Suprapubic skin (tissue), 4 donors: ENCODE measurements at regions not wholly inside any gene's neighbourhood (a gene's known extent, or its start where the extent isn't known, plus 50 kb on each side); places are given as distances from the start of the nearest gene placed in this dataset.
"Not testable (repeated sequence)": the region's sequence is repeated elsewhere in the genome, so short reads cannot be mapped to it uniquely, and the experiment has no call there.

ENCODE experiments used
- DNase-seq, 2 donors: peaks; one replicate each; pipeline ENCODE4 v3.0.0-alpha.2; 2019; ENCODE audit warnings: low spot score in 2 of 2
- H3K27ac ChIP-seq: fragments of 200-600 bp; sonication (generic); one replicate; pipeline ENCODE4 v1.5.1; 2019
- H3K27me3 ChIP-seq: fragments of 200-600 bp; sonication (generic); one replicate; pipeline ENCODE4 v1.5.1; 2019
- H3K36me3 ChIP-seq: fragments of 200-600 bp; sonication (generic); one replicate; pipeline ENCODE4 v1.5.1; 2019
- H3K4me1 ChIP-seq: fragments of 200-600 bp; sonication (generic); one replicate; pipeline ENCODE4 v1.5.1; 2019
- H3K4me3 ChIP-seq: fragments of 200-600 bp; sonication (generic); one replicate; pipeline ENCODE4 v1.5.1; 2019; ENCODE audit warnings: mild to moderate bottlenecking
- H3K9me3 ChIP-seq: fragments of 200-600 bp; sonication (generic); one replicate; pipeline ENCODE4 v1.5.1; 2019
- EP300 ChIP-seq: sonication (generic); formaldehyde crosslinking; IDR thresholded peaks from one replicate; pipeline ENCODE4 v1.6.1; 2017; ENCODE audit warnings: antibody characterized with exemption
- POLR2A ChIP-seq, 2 donors: fragments of 450-650 bp; IDR thresholded peaks; one replicate each; pipeline ENCODE4 v1.6.1; 2017; ENCODE audit warnings: antibody characterized with exemption in 2 of 2, mild to moderate bottlenecking in 2 of 2, moderate library complexity in 2 of 2
- POLR2AphosphoS5 ChIP-seq, 3 donors: sonication (generic); formaldehyde crosslinking; IDR thresholded peaks; one replicate each; pipeline ENCODE4 v1.6.1; 2017; ENCODE audit warnings: antibody characterized with exemption in 3 of 3
- WGBS: methylation state at CpG from one replicate; pipeline ENCODE4 v1.1.5; 2018; 5-methylcytosine and 5-hydroxymethylcytosine counted together
- TF ChIP-seq, protein P1 (sequence below), 2 donors: fragments of 200-600 bp in 1 of 2; fragments of 450-650 bp in 1 of 2; sonication (generic) in 1 of 2; IDR thresholded peaks; one replicate each; pipeline ENCODE4 v1.5.1; 2016 to 2019; ENCODE audit warnings: antibody characterized with exemption in 2 of 2, mild to moderate bottlenecking in 1 of 2, moderate library complexity in 1 of 2

DNA sequence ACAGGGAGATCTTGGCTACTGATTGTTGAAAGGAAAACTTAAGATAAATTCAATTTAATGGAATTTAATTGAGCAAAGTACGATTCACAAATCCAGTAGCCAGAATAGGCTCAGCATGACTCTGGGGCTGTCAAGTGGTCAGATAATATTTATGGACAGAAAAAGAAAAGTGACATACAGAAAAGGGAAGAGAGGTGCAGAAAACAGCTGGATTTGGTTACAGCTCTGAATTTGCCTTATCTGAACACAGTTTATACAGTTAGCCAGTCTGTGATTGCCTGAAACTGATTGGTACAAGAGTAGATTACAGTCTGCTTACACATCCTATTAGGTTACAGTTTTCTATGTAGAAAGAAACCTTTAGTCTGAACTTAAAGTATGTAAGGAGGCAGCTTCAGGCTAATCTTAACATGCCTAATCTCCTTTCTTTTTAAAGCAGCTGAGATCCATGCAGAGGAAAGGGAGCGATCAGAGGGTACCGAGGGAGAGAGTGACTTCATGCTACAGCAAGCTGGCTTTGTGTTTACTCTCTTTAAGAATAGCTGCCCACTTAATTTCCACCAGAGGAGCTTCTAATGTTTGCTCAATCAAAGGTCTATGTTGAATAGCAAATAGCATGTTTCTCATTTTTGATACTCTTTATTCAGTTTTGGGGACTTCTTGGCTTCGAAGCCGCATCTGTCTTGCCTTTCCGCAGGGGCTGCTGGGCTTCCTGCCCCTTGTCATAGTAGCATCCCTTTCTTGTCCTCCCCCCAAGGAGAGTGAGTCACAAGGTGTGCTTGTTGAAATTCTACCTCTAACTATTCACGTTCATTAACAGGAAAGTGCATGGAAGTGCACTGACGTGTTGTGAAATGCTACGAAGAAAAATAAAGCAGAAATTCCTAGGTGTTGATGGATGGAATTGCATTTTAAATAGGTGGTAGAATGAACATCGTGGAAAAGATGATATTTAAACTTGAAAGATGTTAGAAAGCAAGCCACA is 761.2 kb downstream of the TAF11L14 start:
- Histone ChIP-seq H3K27ac (no peak overlapping the region), H3K4me3 (no peak overlapping the region), H3K27me3 (no peaks in the 10 kb centered on the region), H3K9me3 (no peaks in the 10 kb centered on the region), H3K4me1 (peaks cover 3% of the 10 kb centered on the region), H3K36me3 (no peaks in the 10 kb centered on the region)
- 77% methylated on average over 10 of the region's 10 CpGs for WGBS
- TF ChIP-seq POLR2A (IDR thresholded peaks at IDR 0.05) (no peak), POLR2AphosphoS5 (IDR thresholded peaks at IDR 0.05) (no peak), EP300 (no peak)
- TF ChIP-seq, protein P1, sequence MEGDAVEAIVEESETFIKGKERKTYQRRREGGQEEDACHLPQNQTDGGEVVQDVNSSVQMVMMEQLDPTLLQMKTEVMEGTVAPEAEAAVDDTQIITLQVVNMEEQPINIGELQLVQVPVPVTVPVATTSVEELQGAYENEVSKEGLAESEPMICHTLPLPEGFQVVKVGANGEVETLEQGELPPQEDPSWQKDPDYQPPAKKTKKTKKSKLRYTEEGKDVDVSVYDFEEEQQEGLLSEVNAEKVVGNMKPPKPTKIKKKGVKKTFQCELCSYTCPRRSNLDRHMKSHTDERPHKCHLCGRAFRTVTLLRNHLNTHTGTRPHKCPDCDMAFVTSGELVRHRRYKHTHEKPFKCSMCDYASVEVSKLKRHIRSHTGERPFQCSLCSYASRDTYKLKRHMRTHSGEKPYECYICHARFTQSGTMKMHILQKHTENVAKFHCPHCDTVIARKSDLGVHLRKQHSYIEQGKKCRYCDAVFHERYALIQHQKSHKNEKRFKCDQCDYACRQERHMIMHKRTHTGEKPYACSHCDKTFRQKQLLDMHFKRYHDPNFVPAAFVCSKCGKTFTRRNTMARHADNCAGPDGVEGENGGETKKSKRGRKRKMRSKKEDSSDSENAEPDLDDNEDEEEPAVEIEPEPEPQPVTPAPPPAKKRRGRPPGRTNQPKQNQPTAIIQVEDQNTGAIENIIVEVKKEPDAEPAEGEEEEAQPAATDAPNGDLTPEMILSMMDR (IDR thresholded peaks at IDR 0.05): no peak
- no peak for DNase-seq

DNA sequence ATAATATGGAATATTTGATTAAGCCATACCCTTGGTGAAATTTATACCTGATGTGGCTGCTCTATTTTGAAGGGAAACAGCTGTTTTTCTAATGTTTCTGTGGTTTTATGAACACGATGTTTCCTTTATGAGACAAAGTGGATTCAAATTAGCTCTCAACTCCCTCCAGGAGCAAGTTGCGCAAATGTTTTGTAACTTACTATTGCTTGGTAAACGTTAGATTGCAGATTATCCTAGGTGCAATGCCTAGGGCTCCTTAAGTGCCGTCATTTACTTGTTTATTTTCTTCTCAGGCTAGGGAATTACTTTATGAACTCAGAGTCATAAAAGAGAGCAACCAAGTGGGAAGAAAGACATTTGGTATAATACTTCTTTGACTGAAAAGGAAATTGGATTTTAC is 763.1 kb downstream of the TAF11L14 start:
- Histone ChIP-seq H3K4me1 (peaks cover 3% of the 10 kb centered on the region), H3K27ac (no peak overlapping the region), H3K36me3 (no peaks in the 10 kb centered on the region), H3K9me3 (no peaks in the 10 kb centered on the region), H3K4me3 (no peak overlapping the region), H3K27me3 (no peaks in the 10 kb centered on the region)
- TF ChIP-seq EP300 (no peak), POLR2A (IDR thresholded peaks at IDR 0.05) (no peak), POLR2AphosphoS5 (IDR thresholded peaks at IDR 0.05) (no peak)
- TF ChIP-seq, protein P1 (IDR thresholded peaks at IDR 0.05): no peak
- WGBS: 26% methylated on average over 4 of the region's 4 CpGs
- DNase-seq: no peak

DNA sequence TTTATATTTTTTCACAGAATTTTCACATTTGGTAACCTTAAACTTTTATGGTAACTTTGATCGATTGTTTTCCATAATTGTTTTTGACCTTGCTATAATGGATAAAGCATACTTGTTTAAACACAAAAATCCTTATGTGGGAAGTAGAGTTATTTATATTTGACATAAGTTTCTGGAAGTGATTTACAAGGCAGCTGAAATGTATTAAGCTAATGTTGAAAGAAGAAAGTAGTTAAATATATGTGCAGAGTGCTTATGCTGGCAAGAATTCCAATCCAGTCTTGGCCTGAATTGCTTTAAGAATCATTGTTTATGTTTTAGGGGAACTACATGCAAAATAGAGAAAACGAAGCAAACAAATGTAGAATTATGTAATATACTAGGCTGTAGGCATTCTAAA is 763.6 kb downstream of the TAF11L14 start:
- Histone ChIP-seq H3K4me3 (no peak overlapping the region), H3K9me3 (no peaks in the 10 kb centered on the region), H3K27ac (no peak overlapping the region), H3K27me3 (no peaks in the 10 kb centered on the region), H3K4me1 (peaks cover 3% of the 10 kb centered on the region), H3K36me3 (no peaks in the 10 kb centered on the region)
- no peak for TF ChIP-seq EP300
- TF ChIP-seq, protein P1 (IDR thresholded peaks at IDR 0.05): no peak
- TF ChIP-seq POLR2A (IDR thresholded peaks at IDR 0.05): no peak
- no peak for TF ChIP-seq POLR2AphosphoS5 (IDR thresholded peaks at IDR 0.05)
- no peak for DNase-seq
- 32% methylated on average over 2 of the region's 2 CpGs for WGBS

DNA sequence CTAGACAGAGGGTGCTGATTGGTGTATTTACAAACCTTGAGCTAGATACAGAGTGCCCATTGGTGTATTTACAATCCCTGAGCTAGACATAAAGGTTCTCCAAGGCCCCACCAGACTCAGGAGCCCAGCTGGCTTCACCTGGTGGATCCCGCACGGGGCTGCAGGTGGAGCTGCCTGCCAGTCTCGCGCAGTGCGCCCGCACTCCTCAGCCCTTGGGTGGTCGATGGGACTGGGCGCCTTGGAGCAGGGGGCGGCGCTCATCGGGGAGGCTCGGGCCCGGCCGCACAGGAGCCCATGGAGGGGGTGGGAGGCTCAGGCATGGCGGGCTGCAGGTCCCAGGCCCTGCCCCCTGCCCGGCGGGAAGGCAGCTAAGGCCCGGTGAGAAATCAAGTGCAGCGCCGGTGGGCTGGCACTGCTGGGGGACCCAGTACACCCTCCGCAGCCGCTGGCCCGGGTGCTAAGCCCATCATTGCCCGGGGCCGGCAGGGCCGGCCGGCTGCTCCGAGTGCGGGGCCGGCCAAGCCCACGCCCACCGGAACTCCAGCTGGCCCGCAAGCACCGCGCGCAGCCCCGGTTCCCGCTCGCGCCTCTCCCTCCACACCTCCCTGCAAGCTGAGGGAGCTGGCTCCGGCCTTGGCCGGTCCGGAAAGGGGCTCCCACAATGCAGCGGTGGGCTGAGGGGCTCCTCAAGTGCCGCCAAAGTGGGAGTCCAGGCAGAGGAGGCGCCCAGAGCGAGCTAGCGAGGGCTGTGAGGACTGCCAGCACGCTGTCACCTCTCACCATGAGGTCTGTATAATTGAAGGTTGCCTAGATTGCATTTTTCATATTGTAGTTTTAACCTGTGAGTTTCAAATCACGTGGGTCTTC is 765.4 kb downstream of the TAF11L14 start:
- not testable (repeated sequence) for H3K4me1 ChIP-seq, H3K9me3 ChIP-seq, DNase-seq, H3K36me3 ChIP-seq, H3K4me3 ChIP-seq, H3K27me3 ChIP-seq, H3K27ac ChIP-seq
- 92% methylated on average over 7 of the region's 50 CpGs for WGBS

DNA sequence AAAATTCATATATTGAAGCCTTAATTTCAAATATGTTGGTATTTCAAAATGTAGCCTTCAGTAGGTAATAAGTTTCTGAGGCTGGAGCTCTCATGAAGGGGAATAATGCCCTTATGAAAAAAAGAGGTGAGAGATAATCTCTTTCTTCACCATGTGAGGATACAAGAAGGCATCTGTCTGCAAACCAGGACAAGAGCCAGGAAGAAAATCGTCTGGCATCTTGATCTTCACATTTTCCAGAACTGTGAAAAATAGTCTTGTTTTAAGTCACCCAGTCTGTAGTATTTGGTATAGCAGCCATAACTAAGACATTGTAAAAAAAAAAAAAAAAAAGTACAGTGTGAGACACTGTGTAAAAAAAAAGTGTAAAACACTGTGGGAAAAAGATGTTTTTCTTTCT is 768.9 kb downstream of the TAF11L14 start:
- no peak for DNase-seq
- Histone ChIP-seq H3K27ac (no peak overlapping the region), H3K36me3 (no peaks in the 10 kb centered on the region), H3K4me1 (no peaks in the 10 kb centered on the region), H3K4me3 (no peak overlapping the region), H3K9me3 (no peaks in the 10 kb centered on the region), H3K27me3 (no peaks in the 10 kb centered on the region)
- TF ChIP-seq POLR2AphosphoS5 (IDR thresholded peaks at IDR 0.05): no peak
- TF ChIP-seq, protein P1 (IDR thresholded peaks at IDR 0.05): no peak
- TF ChIP-seq EP300: no peak
- TF ChIP-seq POLR2A (IDR thresholded peaks at IDR 0.05): no peak
- 41% methylated on average over 1 of the region's 1 CpG for WGBS
